Activated CD4-positive, alpha-beta T cell treated with anti-CD3 and anti-CD28 coated beads for 1 hour (primary cell): ENCODE measurements at regions not wholly inside any gene's neighbourhood (a gene's known extent, or its start where the extent isn't known, plus 50 kb on each side); places are given as distances from the start of the nearest gene placed in this dataset.

Source experiments
- DNase-seq: peaks from one replicate; pipeline ENCODE4 v3.0.0-alpha.2; 2020

DNA sequence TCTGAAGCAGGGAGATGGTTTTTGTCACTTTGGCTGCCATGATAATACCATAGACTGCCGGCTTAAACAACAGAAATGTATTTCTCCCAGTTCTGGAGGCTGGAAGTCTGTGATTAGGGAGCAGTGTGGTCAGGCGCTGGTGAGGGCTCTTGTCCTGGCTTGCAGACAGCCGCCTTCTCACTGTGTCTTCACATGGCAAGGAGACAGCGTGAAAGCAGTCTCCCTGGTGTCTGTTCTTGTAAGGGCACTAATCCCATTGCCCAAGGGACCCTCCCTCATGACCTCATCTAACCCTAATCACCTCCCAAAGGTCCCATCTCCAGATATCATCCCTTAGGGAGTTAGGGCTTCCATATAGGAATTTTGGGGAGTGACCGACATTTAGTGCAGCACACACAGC lies 167.0 kb downstream of the ENGASE start:
- DNase-seq: no peak

DNA sequence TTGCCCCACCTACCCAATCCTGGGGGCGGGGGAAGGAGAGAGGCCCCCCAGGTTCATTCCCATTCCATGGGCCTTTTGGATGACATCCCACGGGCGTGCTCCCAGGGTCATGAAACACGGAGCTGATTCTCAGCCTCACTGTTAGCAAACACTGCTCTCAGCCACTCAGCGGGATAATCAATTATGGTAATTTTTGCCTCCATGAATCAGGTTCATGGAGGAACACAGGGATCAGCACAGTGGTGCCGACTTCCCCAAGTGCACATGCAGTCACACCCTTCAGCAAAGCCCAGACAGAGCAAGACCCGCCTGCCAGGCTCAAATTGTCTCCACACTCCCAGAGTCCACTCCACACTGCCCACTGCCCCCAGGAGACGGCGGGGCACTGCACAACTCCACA lies 164.6 kb downstream of the ENGASE start:
- no peak for DNase-seq

DNA sequence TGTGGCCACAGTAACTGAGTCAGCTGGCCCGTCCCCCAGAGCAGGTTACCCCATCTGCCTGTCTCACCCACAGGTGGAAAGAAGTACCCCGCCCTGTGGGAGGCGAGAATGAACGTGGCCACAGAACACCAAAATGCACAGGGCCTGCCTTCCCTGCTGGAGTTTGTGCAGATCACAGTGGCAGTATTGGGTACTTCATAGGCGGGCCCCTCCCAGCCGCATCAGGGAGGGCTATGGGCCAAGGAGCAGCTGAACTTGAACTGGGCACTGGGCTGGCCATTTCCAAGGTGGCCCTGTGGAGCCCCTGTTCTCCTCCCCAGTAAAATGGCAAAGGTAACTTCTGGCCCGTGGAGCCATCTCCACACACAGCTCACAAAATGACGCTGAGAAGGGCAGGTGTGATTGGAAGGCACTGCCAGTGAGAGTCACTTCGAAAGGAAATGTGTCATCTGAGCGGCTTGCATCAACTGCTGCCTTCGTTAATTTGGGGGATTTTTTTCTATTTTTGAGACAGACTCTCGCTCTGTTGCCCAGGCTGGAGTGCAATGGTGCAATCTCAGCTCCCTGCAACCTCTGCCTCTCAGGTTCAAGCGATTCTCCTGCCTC lies 162.9 kb downstream of the ENGASE start:
- no peak for DNase-seq

GRCh38 chr17:79235808-79236207 lies 161.2 kb downstream of the ENGASE start:
- no peak for DNase-seq

- no peak for DNase-seq
These were observed 159.4 kb downstream of the ENGASE start for GRCh38 chr17:79233916-79234551.

DNA sequence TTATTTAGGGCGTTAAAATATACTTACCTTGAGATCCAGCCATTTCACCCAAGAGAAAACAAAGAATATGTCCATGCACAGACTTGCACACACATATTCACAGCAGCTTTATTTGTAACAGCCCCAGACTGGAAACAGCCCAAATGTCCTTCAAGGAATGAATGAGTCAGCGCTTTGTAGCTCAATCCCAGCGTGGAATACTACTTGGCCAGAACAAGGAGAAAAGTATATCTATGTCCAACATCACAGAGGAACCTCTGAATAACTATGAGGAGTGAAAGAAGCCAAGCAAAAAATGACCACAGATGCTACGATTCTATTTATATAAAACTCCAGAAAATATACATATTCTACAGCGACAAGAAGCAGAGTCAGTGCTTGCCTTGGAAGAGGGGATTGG lies 158.3 kb downstream of the ENGASE start:
- no peak for DNase-seq

DNA sequence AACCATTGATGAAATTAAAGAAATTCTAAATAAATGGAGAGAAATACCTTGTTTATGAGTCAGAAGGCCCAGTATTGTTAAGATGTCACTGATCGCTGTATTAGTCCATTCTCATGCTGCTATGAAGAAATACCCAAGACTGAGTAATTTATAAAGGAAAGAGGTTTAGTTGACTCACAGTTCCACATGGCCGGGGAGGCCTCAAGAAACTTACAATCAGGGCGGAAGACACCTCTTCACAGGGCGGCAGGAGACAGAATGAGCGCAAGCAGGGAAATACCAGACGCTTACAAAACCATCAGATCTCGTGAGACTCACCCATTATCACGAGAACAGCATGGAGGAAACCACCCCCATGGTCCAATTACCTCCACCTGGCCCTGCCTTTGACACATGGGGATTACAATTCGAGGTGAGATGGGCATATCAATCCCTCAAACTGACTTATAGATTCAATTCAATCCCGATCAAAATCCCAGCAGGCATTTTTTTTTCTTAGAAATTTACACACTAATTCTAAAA lies 157.2 kb downstream of the ENGASE start:
- DNase-seq: no peak

- DNase-seq: no peak
These were observed 156.0 kb downstream of the ENGASE start for GRCh38 chr17:79230576-79230975.

- DNase-seq: no peak
These were observed 151.4 kb downstream of the ENGASE start for GRCh38 chr17:79226037-79226436.

DNA sequence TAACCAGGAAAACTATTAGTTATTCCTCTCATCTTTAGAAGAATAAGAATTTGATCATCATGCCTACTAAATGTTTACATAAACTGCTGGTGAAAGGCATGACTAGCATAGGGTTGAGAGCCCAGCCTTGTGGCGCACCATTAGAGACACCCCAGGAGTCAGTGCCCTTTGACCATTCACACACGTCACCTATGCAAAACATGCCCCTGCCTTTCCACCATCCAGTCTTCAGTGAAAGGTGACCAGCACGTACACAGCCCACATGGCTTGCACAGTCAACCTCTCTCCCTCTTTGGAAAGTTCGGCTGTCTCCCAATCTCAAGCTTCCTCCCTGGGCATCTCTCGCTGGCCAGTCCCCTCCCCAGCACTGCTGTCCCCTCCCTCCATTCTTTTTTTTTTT lies 150.3 kb downstream of the ENGASE start:
- no peak for DNase-seq

- DNase-seq: no peak
These were observed 149.9 kb downstream of the ENGASE start for GRCh38 chr17:79224476-79224875.

- no peak for DNase-seq
These were observed 149.3 kb downstream of the ENGASE start for GRCh38 chr17:79223953-79224352.

DNA sequence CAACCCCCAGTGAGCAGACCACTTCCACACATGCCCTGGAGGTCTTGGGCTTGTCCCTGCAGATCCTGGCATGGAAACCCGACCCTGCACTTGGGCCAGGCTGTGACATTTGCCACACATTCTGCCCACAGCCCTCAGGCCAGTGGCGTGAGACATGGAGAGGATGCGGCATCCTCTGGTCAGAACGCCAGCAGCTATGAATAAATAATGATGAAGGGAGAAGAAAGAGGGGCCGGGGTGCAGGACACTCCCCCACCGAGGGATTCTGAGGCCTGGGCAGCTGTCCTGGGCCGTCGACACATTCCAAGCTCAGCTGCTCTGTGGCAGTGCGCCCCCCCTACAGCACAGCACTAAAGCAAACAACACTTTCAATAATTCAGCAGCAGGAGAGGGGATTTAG lies 148.8 kb downstream of the ENGASE start:
- DNase-seq: no peak

GRCh38 chr17:79221597-79221996 lies 147.0 kb downstream of the ENGASE start:
- DNase-seq: no peak

DNA sequence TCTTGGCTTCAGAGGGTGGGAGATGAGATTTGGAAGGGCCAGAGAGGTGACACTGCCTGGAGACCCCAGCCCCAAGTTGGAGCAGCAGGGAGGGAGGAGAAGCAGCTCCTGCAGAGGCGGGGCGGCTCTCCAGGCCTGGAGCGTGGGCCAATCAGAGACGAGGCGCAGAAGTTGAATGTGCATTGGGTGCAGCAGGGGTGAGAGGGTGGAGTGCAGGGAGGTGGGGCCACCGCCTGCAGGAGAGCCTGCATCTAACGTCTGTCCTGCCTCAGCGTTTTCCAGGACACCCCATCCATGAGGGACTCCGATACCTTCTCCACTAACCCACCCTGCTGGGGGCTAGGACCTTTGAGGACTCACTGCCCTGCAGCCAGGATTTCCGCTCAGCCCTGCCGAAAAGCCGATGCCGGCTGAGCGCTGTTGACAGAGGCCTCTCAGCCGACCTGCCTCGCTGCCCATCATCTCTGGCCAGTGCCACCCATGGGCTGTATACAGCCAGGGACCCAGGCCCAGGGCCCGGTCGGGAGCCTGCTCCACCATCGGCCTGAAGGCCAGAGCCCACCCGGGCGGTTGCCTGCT lies 146.2 kb downstream of the ENGASE start:
- DNase-seq: no peak

DNA sequence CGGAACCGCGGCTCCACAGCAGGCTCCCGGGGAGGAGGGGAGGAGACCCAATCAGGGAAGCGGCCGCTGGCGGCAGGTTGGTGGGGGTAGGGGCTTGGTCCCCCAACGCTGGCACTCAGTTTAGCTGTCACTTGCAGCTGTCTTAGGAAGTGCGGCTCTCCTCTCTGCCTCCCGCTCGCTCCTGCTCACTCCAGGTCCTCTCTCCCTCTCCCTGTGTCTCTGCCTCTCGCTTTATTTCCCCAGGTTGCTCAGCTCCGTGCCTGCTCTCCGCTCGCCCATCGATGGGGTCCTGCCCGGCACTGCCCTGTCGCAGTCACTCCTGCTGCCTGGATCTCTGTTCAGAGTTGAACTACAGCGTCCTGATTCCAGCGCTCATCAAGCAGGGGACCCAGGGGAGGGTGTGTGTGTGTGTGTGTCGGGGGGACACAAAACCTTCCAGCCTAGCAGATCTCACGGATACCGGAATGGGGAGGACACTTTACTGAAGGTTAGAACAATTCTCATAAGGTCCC lies 145.6 kb downstream of the ENGASE start:
- no peak for DNase-seq

DNA sequence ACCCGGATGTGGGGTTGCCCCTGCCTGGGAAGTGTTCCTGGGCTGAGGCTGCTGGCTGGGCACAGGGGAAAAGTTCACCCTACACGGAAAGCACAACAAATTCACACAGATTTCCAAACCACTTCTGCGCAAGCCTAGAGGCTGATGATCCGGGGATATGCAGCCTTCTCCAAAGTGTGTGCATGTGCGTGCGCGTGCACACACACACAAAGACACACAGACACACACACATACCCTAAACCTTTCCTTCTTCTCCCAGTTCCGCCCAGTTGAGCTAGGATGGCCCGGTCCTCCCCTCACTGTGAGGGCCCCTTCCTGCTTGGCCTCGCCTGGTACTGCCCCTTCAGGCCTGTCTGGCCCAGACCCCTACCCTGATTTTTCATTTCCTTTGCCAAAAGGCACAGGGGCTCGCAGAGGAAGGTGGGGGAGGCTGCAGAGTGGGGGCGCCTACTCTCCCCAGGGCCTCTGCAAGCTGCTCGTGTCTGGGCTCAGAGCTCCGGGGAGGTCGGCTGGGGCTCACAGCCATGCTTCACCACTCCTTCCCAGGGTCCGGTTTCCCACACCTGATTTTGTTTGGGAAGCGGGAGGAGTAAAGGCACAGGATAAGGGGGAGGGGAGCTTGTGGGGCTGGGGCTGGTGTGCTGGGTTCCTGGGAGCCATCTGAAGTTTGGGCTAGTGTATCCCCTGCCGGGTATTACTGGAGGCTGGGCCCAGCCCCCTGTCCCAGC lies 144.7 kb downstream of the ENGASE start:
- DNase-seq: no peak

DNA sequence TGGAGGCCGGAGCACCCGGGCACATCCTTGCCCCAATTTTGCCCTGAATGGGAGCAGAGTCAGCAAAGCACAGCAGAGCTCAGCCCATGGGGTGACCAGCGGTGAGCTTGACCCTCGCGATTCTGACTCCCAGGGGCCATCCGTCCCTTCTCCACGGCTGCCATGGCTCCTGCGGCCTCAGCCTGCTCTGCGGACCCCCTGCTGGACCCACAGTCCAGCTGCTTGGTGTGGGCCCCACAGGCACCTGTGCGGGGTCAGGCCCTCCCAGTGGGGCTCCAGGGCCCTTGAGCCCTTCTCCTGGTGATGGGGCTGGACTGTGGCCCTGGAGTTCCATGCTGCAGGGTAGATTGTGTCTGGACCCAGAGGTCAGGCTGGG lies 144.2 kb downstream of the ENGASE start:
- no peak for DNase-seq

GRCh38 chr17:79218175-79218824 lies 143.7 kb downstream of the ENGASE start:
- no peak for DNase-seq

GRCh38 chr17:79217473-79218135 lies 143.0 kb downstream of the ENGASE start:
- DNase-seq: no peak

- no peak for DNase-seq
These were observed 142.2 kb downstream of the ENGASE start for GRCh38 chr17:79216826-79217225.

DNA sequence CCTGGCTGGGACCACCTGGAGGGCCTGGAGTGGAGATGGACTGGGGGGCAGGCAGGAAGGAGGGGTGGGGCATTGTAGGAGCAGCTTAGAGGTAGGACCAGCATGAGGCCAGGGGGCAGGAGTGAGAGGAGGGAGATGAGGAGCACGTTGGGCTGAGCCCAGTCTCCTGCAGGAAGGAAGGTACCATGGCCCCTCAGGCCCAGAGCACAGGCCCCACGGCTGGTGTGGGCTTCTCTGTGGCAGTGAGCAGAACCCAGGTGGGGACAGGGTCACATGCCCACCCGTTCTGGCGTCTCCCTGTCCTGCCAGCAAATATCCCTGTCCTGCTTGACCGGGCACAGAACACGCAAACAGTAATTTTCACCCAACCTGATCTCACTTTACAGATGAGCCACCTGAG lies 141.8 kb downstream of the ENGASE start:
- no peak for DNase-seq

GRCh38 chr17:79215631-79216030 lies 141.0 kb downstream of the ENGASE start:
- no peak for DNase-seq
